Esophagus squamous epithelium (tissue), 5 donors: ENCODE measurements at regions not wholly inside any gene's neighbourhood (a gene's known extent, or its start where the extent isn't known, plus 50 kb on each side); places are given as distances from the start of the nearest gene placed in this dataset.

Experiments used
- DNase-seq: peaks from one replicate; lab custom pipeline; 2025; lab: John Stamatoyannopoulos, UW
- H3K27ac ChIP-seq, 4 donors: fragments of 200-600 bp; sonication (generic); one replicate each; pipeline ENCODE4 v1.5.1; 2016 to 2019; ENCODE audit warnings: mild to moderate bottlenecking in 1 of 4
- H3K27me3 ChIP-seq, 4 donors: fragments of 200-600 bp; sonication (generic); 1 replicate in 3 of 4; 2 replicates in 1 of 4; pipeline versions ENCODE4 v1.5.1 to v1.6.0; 2017 to 2021; ENCODE audit warnings: antibody characterized with exemption in 1 of 4
- H3K36me3 ChIP-seq, 3 donors: fragments of 200-600 bp; sonication (generic); one replicate each; pipeline ENCODE4 v1.5.1; 2016 to 2019
- H3K4me1 ChIP-seq, 3 donors: fragments of 200-600 bp; sonication (generic); one replicate each; pipeline ENCODE4 v1.5.1; 2017 to 2019
- H3K4me3 ChIP-seq, 4 donors: fragments of 200-600 bp; sonication (generic); 1 replicate in 3 of 4; 2 replicates in 1 of 4; pipeline ENCODE4 v1.5.1; 2016 to 2019; ENCODE audit warnings: mild to moderate bottlenecking in 2 of 4, moderate library complexity in 1 of 4
- H3K9me3 ChIP-seq, 3 donors: fragments of 200-600 bp; sonication (generic); one replicate each; pipeline ENCODE4 v1.5.1; 2016 to 2019
- POLR2A ChIP-seq, 4 donors: fragments of 450-650 bp; IDR thresholded peaks; one replicate each; pipeline ENCODE4 v1.6.1; 2017; ENCODE audit warnings: antibody characterized with exemption in 4 of 4, mild to moderate bottlenecking in 4 of 4, moderate library complexity in 3 of 4
- WGBS, 2 donors: methylation state at CpG; one replicate each; pipeline ENCODE4 v1.1.5; 2018; 5-methylcytosine and 5-hydroxymethylcytosine counted together
- intact Hi-C: fragments of 100-400 bp; cut with DNase I; formaldehyde crosslinking; loops from one replicate; pipeline ENCODE4 v1.15.0; 2022
- TF ChIP-seq, protein P1 (sequence below), 6 experiments: fragments of 450-650 bp in 4 of 6; fragments of 200-600 bp in 2 of 6; sonication (generic) in 2 of 6; IDR thresholded peaks; one replicate each; pipeline ENCODE4 v1.5.1; 2016 to 2019; ENCODE audit warnings: antibody characterized with exemption in 6 of 6, mild to moderate bottlenecking in 4 of 6, moderate library complexity in 4 of 6
- donor health status: DM: yes; HTN: yes; CAD: no.

DNA sequence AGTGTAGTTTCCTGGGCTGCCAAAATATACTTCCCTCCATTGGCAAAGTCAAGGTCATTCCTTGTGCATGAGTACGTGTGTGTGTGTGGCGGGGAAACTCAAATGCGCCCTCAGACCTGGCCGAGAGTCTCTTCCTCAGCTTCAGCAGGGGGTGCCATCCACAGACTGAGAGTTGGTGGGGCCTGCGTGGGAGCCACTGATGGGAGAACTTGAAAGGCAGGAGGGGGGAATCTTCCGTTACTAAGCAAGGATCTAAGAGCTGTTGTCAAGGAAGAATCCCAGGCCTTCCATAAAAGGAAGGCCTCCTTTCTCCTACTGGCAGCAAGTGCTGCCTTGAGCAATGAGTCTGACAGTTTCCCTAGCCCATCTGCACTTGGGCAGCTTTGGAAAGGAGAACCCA lies 274.9 kb downstream of the EMP1 start:
- DNase-seq = no peak
- H3K4me3 ChIP-seq = no peak overlapping the region
- H3K27ac ChIP-seq = no peak overlapping the region
- intact Hi-C loops = no loop called here
- TF ChIP-seq, protein P1, sequence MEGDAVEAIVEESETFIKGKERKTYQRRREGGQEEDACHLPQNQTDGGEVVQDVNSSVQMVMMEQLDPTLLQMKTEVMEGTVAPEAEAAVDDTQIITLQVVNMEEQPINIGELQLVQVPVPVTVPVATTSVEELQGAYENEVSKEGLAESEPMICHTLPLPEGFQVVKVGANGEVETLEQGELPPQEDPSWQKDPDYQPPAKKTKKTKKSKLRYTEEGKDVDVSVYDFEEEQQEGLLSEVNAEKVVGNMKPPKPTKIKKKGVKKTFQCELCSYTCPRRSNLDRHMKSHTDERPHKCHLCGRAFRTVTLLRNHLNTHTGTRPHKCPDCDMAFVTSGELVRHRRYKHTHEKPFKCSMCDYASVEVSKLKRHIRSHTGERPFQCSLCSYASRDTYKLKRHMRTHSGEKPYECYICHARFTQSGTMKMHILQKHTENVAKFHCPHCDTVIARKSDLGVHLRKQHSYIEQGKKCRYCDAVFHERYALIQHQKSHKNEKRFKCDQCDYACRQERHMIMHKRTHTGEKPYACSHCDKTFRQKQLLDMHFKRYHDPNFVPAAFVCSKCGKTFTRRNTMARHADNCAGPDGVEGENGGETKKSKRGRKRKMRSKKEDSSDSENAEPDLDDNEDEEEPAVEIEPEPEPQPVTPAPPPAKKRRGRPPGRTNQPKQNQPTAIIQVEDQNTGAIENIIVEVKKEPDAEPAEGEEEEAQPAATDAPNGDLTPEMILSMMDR (IDR thresholded peaks at IDR 0.05) = no peak
- TF ChIP-seq POLR2A (IDR thresholded peaks at IDR 0.05) = no peak
- 85 to 100% methylated on average over 1 to 5 of the region's 6 CpGs for WGBS, 2 donors
- peaks cover 0 to 18% (median 0%) of the 10 kb centered on the region in 4 donors for H3K27me3 ChIP-seq
- H3K9me3 ChIP-seq = no peaks in the 10 kb centered on the region
- H3K36me3 ChIP-seq = no peaks in the 10 kb centered on the region
- no peaks in the 10 kb centered on the region for H3K4me1 ChIP-seq

GRCh38 chr12:13465635-13466034 lies 269.1 kb downstream of the EMP1 start:
- Histone ChIP-seq H3K9me3 (no peaks in the 10 kb centered on the region), H3K4me3 (no peak overlapping the region), H3K27ac (no peak overlapping the region), H3K4me1 (no peaks in the 10 kb centered on the region), H3K36me3 (no peaks in the 10 kb centered on the region), H3K27me3 (no peaks in the 10 kb centered on the region)
- no peak for DNase-seq
- intact Hi-C loops = no loop called here
- 38 to 79% methylated on average over 1 to 4 of the region's 6 CpGs for WGBS, 2 donors
- no peak for TF ChIP-seq POLR2A (IDR thresholded peaks at IDR 0.05)
- TF ChIP-seq, protein P1 (IDR thresholded peaks at IDR 0.05) = no peak

- TF ChIP-seq, protein P1 (IDR thresholded peaks at IDR 0.05) = no peak
- TF ChIP-seq POLR2A (IDR thresholded peaks at IDR 0.05) = no peak
- H3K9me3 ChIP-seq = no peaks in the 10 kb centered on the region
- H3K27ac ChIP-seq = no peak overlapping the region
- WGBS, 2 donors = 74 to 77% methylated on average over 2 of the region's 2 CpGs
- H3K4me1 ChIP-seq = no peaks in the 10 kb centered on the region
- H3K4me3 ChIP-seq = no peak overlapping the region
- DNase-seq = no peak
- H3K36me3 ChIP-seq = no peaks in the 10 kb centered on the region
- intact Hi-C loops = no loop called here
- no peaks in the 10 kb centered on the region for H3K27me3 ChIP-seq
These were observed 266.7 kb downstream of the EMP1 start for GRCh38 chr12:13463189-13463588.

DNA sequence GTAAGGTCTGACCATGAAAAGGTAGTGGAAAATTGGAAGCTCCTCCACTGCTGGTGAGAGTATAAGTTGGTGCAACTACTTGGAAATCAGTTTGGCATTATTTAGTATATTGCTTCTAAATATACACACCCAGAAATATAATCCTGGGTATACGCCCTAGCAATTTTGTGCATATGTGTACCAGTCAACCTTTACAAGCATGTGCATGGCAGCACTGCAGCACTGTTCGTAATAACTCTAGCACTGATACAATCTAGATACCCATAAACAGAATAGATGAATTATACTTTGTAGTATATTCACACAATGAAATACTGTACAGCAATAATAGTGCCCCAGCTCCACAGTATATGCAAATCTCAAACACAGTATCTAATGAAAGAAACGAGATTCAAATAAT lies 265.9 kb downstream of the EMP1 start:
- DNase-seq = no peak
- intact Hi-C loops = no loop called here
- Histone ChIP-seq H3K4me3 (no peak overlapping the region), H3K9me3 (no peaks in the 10 kb centered on the region), H3K36me3 (no peaks in the 10 kb centered on the region), H3K27me3 (no peaks in the 10 kb centered on the region), H3K4me1 (no peaks in the 10 kb centered on the region), H3K27ac (no peak overlapping the region)
- no peak for TF ChIP-seq POLR2A (IDR thresholded peaks at IDR 0.05)
- TF ChIP-seq, protein P1 (IDR thresholded peaks at IDR 0.05) = no peak
- WGBS, 2 donors = 79 to 86% methylated on average over 3 of the region's 3 CpGs

GRCh38 chr12:13455778-13456144 lies 259.2 kb downstream of the EMP1 start:
- Histone ChIP-seq H3K4me3 (no peak overlapping the region), H3K4me1 (no peaks in the 10 kb centered on the region), H3K27ac (no peak overlapping the region), H3K27me3 (no peaks in the 10 kb centered on the region), H3K9me3 (no peaks in the 10 kb centered on the region), H3K36me3 (no peaks in the 10 kb centered on the region)
- intact Hi-C loops = no loop called here
- no peak for DNase-seq
- TF ChIP-seq POLR2A (IDR thresholded peaks at IDR 0.05) = no peak
- TF ChIP-seq, protein P1 (IDR thresholded peaks at IDR 0.05) = no peak
- WGBS, 2 donors = 76 to 87% methylated on average over 5 of the region's 5 CpGs
